Calu3 (cell line): ENCODE measurements at regions not wholly inside any gene's neighbourhood (a gene's known extent, or its start where the extent isn't known, plus 50 kb on each side); places are given as distances from the start of the nearest gene placed in this dataset.

Experiments
- BruUV-seq: library from RNA; stranded (reverse); fragments of 400-500 nt; replicated peaks from 2 replicates; lab custom pipeline; 2021; lab: Mats Ljungman, UMichigan
- CTCF ChIA-PET: fragments of 300-600 bp; sonication (Branson Sonifier 250); formaldehyde crosslinking; loops from one replicate; lab custom pipeline; 2022; ENCODE audit warnings: antibody characterized with exemption; lab: Charles Lee
- DNase-seq: peaks from one replicate; pipeline ENCODE4 v3.0.0; 2022
- H3K27ac Mint-ChIP-seq: one replicate; pipeline ENCODE4 v1.8.0; 2022; ENCODE audit warnings: mixed read lengths; ENCODE audit not compliant: unreplicated experiment
- H3K27me3 Mint-ChIP-seq: one replicate; pipeline ENCODE4 v1.8.0; 2022; ENCODE audit warnings: mixed read lengths; ENCODE audit not compliant: unreplicated experiment
- H3K36me3 Mint-ChIP-seq: one replicate; pipeline ENCODE4 v1.8.0; 2022; ENCODE audit warnings: mild to moderate bottlenecking, moderate library complexity, mixed read lengths; ENCODE audit not compliant: insufficient read depth, unreplicated experiment
- H3K4me1 Mint-ChIP-seq: one replicate; pipeline ENCODE4 v1.8.0; 2022; ENCODE audit warnings: mild to moderate bottlenecking, low read depth, mixed read lengths; ENCODE audit not compliant: unreplicated experiment
- H3K4me3 Mint-ChIP-seq: one replicate; pipeline ENCODE4 v1.8.0; 2022; ENCODE audit warnings: mild to moderate bottlenecking, low read depth, moderate library complexity, mixed read lengths; ENCODE audit not compliant: unreplicated experiment
- H3K9me3 Mint-ChIP-seq: one replicate; pipeline ENCODE4 v1.8.0; 2022; ENCODE audit warnings: low read depth, mixed read lengths; ENCODE audit not compliant: unreplicated experiment
- CTCF ChIP-seq: fragments of 200-600 bp; IDR thresholded peaks from one replicate; pipeline ENCODE4 v1.8.0; 2022; ENCODE audit warnings: antibody characterized with exemption; ENCODE audit not compliant: unreplicated experiment
- intact Hi-C: fragments of 100-400 bp; cut with micrococcal nuclease; formaldehyde crosslinking; loops from one replicate; pipeline ENCODE4 v1.10.0; 2022; ENCODE audit not compliant: unreplicated experiment

- no TSS peak for BruUV-seq
- no peak for DNase-seq
- H3K4me3 Mint-ChIP-seq, result no peak overlapping the region
- H3K27ac Mint-ChIP-seq, result no peak overlapping the region
- CTCF ChIA-PET, result no interaction called here
- intact Hi-C loops, result no loop called here
- H3K27me3 Mint-ChIP-seq, result no peaks in the 10 kb centered on the region
- H3K9me3 Mint-ChIP-seq, result peaks cover 6% of the 10 kb centered on the region
- H3K4me1 Mint-ChIP-seq, result no peaks in the 10 kb centered on the region
- no peaks in the 10 kb centered on the region for H3K36me3 Mint-ChIP-seq
- TF ChIP-seq CTCF, result no peak
Measured at GRCh38 chr13:73513751-73514150, 454.9 kb downstream of the KLF5 start.

- no peak overlapping the region for H3K27ac Mint-ChIP-seq
- no peak for DNase-seq
- H3K36me3 Mint-ChIP-seq, result no peaks in the 10 kb centered on the region
- H3K4me3 Mint-ChIP-seq, result no peak overlapping the region
- H3K4me1 Mint-ChIP-seq, result no peaks in the 10 kb centered on the region
- CTCF ChIA-PET, result no interaction called here
- no TSS peak for BruUV-seq
- no peaks in the 10 kb centered on the region for H3K27me3 Mint-ChIP-seq
- TF ChIP-seq CTCF, result no peak
- peaks cover 4% of the 10 kb centered on the region for H3K9me3 Mint-ChIP-seq
- intact Hi-C loops, result no loop called here
Measured at GRCh38 chr13:73508841-73509240, 450.0 kb downstream of the KLF5 start.

GRCh38 chr13:73505376-73505890, 446.6 kb downstream of the KLF5 start:
- no peak overlapping the region for H3K27ac Mint-ChIP-seq
- intact Hi-C loops, result no loop called here
- no peaks in the 10 kb centered on the region for H3K27me3 Mint-ChIP-seq
- no TSS peak for BruUV-seq
- H3K9me3 Mint-ChIP-seq, result no peaks in the 10 kb centered on the region
- no peaks in the 10 kb centered on the region for H3K4me1 Mint-ChIP-seq
- H3K4me3 Mint-ChIP-seq, result no peak overlapping the region
- CTCF ChIA-PET, result no interaction called here
- no peaks in the 10 kb centered on the region for H3K36me3 Mint-ChIP-seq
- no peak for TF ChIP-seq CTCF
- no peak for DNase-seq

- Mint-ChIP-seq H3K4me1 (no peaks in the 10 kb centered on the region), H3K36me3 (no peaks in the 10 kb centered on the region), H3K27me3 (no peaks in the 10 kb centered on the region), H3K4me3 (no peak overlapping the region), H3K9me3 (no peaks in the 10 kb centered on the region), H3K27ac (no peak overlapping the region)
- CTCF ChIA-PET, result interaction anchor here (0.6 kb wide), 1 partner anchor 63 kb away, joined by 3 read pairs; no protein-coding TSS in a partner anchor
- TF ChIP-seq CTCF, result no peak
- no peak for DNase-seq
- intact Hi-C loops, result no loop called here
- BruUV-seq, result no TSS peak
Measured at GRCh38 chr13:73499695-73500094, 440.9 kb downstream of the KLF5 start.
